Caco-2 (cell line): ENCODE measurements at regions not wholly inside any gene's neighbourhood (a gene's known extent, or its start where the extent isn't known, plus 50 kb on each side); places are given as distances from the start of the nearest gene placed in this dataset.
A peak's percentile ranks its signal among the peaks of the same experiment; 100 is the strongest.

Experiments
- BruUV-seq: library from RNA; stranded (reverse); fragments of 400-500 nt; replicated peaks from 2 replicates; lab custom pipeline; 2021; lab: Mats Ljungman, UMichigan
- CTCF ChIA-PET: fragments of 300-600 bp; sonication (Branson Sonifier 250); formaldehyde crosslinking; loops from one replicate; lab custom pipeline; 2022; ENCODE audit warnings: antibody characterized with exemption; lab: Charles Lee
- POLR2A ChIA-PET: fragments of 300-600 bp; sonication (Branson Sonifier 250); formaldehyde crosslinking; loops from one replicate; lab custom pipeline; 2022; ENCODE audit warnings: antibody characterized with exemption; lab: Charles Lee
- DNase-seq, 2 experiments: peaks; one replicate each; pipeline versions ENCODE4 v3.0.0 to v3.0.0-alpha.2; 2020 to 2022
- H3K27me3 ChIP-seq: replicated peaks from 2 replicates; pipeline ENCODE4 v1.6.0; 2011; ENCODE audit warnings: low read length; ENCODE audit not compliant: control insufficient read depth, insufficient read depth
- H3K36me3 ChIP-seq: 2 replicates; pipeline ENCODE4 v1.5.1; 2011; ENCODE audit warnings: low read length; ENCODE audit not compliant: control insufficient read depth, insufficient read depth
- H3K4me1 ChIP-seq: fragments of 250-450 bp; sonication (Bioruptor Pico); 2 replicates; pipeline ENCODE4 v1.5.1; 2020; ENCODE audit warnings: mild to moderate bottlenecking
- H3K4me3 ChIP-seq: 2 replicates; pipeline ENCODE4 v1.5.1; 2011; ENCODE audit warnings: low read depth, mild to moderate bottlenecking, control low read depth, low read length
- H3K9me3 ChIP-seq: fragments of 250-450 bp; sonication (Bioruptor Pico); 2 replicates; pipeline ENCODE4 v1.5.1; 2020; ENCODE audit warnings: mild to moderate bottlenecking, moderate library complexity
- H3K27ac Mint-ChIP-seq: one replicate; pipeline ENCODE4 v1.8.0; 2022; ENCODE audit warnings: mixed read lengths; ENCODE audit not compliant: unreplicated experiment
- H3K27me3 Mint-ChIP-seq: one replicate; pipeline ENCODE4 v1.8.0; 2022; ENCODE audit warnings: mixed read lengths; ENCODE audit not compliant: insufficient read depth, unreplicated experiment
- H3K36me3 Mint-ChIP-seq: one replicate; pipeline ENCODE4 v1.8.0; 2022; ENCODE audit warnings: mild to moderate bottlenecking, mixed read lengths; ENCODE audit not compliant: insufficient read depth, unreplicated experiment
- H3K4me1 Mint-ChIP-seq: one replicate; pipeline ENCODE4 v1.8.0; 2022; ENCODE audit warnings: low read depth, mixed read lengths; ENCODE audit not compliant: unreplicated experiment
- H3K4me3 Mint-ChIP-seq: one replicate; pipeline ENCODE4 v1.8.0; 2022; ENCODE audit warnings: mild to moderate bottlenecking, moderate library complexity, mixed read lengths; ENCODE audit not compliant: unreplicated experiment
- H3K9me3 Mint-ChIP-seq: one replicate; pipeline ENCODE4 v1.8.0; 2022; ENCODE audit warnings: mixed read lengths; ENCODE audit not compliant: unreplicated experiment
- CTCF ChIP-seq, 2 experiments: fragments of 200-600 bp in 1 of 2; IDR thresholded peaks; 1 replicate in 1 of 2; 2 replicates in 1 of 2; pipeline versions ENCODE4 v1.5.1 to v1.8.0; 2011 to 2022; ENCODE audit warnings: antibody characterized with exemption in 1 of 2, control low read depth in 1 of 2, inconsistent platforms in 1 of 2, low read depth in 1 of 2, low read length in 1 of 2, mild to moderate bottlenecking in 1 of 2, moderate library complexity in 1 of 2; ENCODE audit not compliant: insufficient read depth in 1 of 2, severe bottlenecking in 1 of 2, unreplicated experiment in 1 of 2
- intact Hi-C: fragments of 100-400 bp; cut with micrococcal nuclease; formaldehyde crosslinking; loops from one replicate; pipeline ENCODE4 v1.10.0; 2022; ENCODE audit not compliant: unreplicated experiment

- no peak overlapping the region for H3K4me3 Mint-ChIP-seq
- H3K4me1 ChIP-seq = no peaks in the 10 kb centered on the region
- no peaks in the 10 kb centered on the region for H3K27me3 ChIP-seq
- no peaks in the 10 kb centered on the region for H3K9me3 Mint-ChIP-seq
- H3K36me3 Mint-ChIP-seq = no peaks in the 10 kb centered on the region
- no peaks in the 10 kb centered on the region for H3K4me1 Mint-ChIP-seq
- peak in 1 of 2 experiments; percentile 18 for TF ChIP-seq CTCF (IDR thresholded peaks at IDR 0.05; ENCODE audit: insufficient read depth in 1 of 2, low read depth in 1 of 2, low read length in 1 of 2, severe bottlenecking in 1 of 2, unreplicated experiment in 1 of 2)
- BruUV-seq = no TSS peak
- H3K9me3 ChIP-seq = no peaks in the 10 kb centered on the region
- POLR2A ChIA-PET = no interaction called here
- H3K27me3 Mint-ChIP-seq = no peaks in the 10 kb centered on the region
- intact Hi-C loops = loop anchor here (2.0 kb wide), 1 partner anchor 534 kb away; no protein-coding TSS in a partner anchor
- H3K4me3 ChIP-seq = no peak overlapping the region
- H3K27ac Mint-ChIP-seq = no peak overlapping the region
- no peaks in the 10 kb centered on the region for H3K36me3 ChIP-seq
- CTCF ChIA-PET = interaction anchor here (0.6 kb wide), 1 partner anchor 831 kb away, joined by 3 read pairs; no protein-coding TSS in a partner anchor
- DNase-seq = no peak
These were observed 835.3 kb upstream of the EPHA7 start for GRCh38 chr6:94254689-94255088.

- H3K27ac Mint-ChIP-seq = no peak overlapping the region
- H3K27me3 ChIP-seq = no peaks in the 10 kb centered on the region
- no peaks in the 10 kb centered on the region for H3K27me3 Mint-ChIP-seq
- H3K36me3 ChIP-seq = no peaks in the 10 kb centered on the region
- H3K4me3 ChIP-seq = no peak overlapping the region
- ChIA-PET POLR2A (no interaction called here), CTCF (no interaction called here)
- H3K4me1 Mint-ChIP-seq = no peaks in the 10 kb centered on the region
- TF ChIP-seq CTCF (IDR thresholded peaks at IDR 0.05; ENCODE audit: insufficient read depth in 1 of 2, low read depth in 1 of 2, low read length in 1 of 2, severe bottlenecking in 1 of 2, unreplicated experiment in 1 of 2) = no peak
- BruUV-seq = no TSS peak
- no peaks in the 10 kb centered on the region for H3K9me3 Mint-ChIP-seq
- intact Hi-C loops = no loop called here
- no peaks in the 10 kb centered on the region for H3K9me3 ChIP-seq
- H3K4me1 ChIP-seq = no peaks in the 10 kb centered on the region
- no peak overlapping the region for H3K4me3 Mint-ChIP-seq
- no peaks in the 10 kb centered on the region for H3K36me3 Mint-ChIP-seq
- DNase-seq = no peak
These were observed 832.5 kb upstream of the EPHA7 start for GRCh38 chr6:94251878-94252277.

- no peak for DNase-seq
- intact Hi-C loops = no loop called here
- Mint-ChIP-seq H3K27ac (no peak overlapping the region), H3K36me3 (no peaks in the 10 kb centered on the region), H3K4me3 (no peak overlapping the region), H3K4me1 (no peaks in the 10 kb centered on the region), H3K27me3 (no peaks in the 10 kb centered on the region), H3K9me3 (no peaks in the 10 kb centered on the region)
- ChIA-PET CTCF (no interaction called here), POLR2A (no interaction called here)
- Histone ChIP-seq H3K36me3 (no peaks in the 10 kb centered on the region), H3K4me3 (no peak overlapping the region), H3K9me3 (no peaks in the 10 kb centered on the region), H3K27me3 (no peaks in the 10 kb centered on the region), H3K4me1 (no peaks in the 10 kb centered on the region)
- BruUV-seq = no TSS peak
- TF ChIP-seq CTCF (IDR thresholded peaks at IDR 0.05; ENCODE audit: insufficient read depth in 1 of 2, low read depth in 1 of 2, low read length in 1 of 2, severe bottlenecking in 1 of 2, unreplicated experiment in 1 of 2) = no peak
These were observed 826.0 kb upstream of the EPHA7 start for GRCh38 chr6:94245395-94245794.
